Testis (tissue), 2 donors: ENCODE measurements at regions not wholly inside any gene's neighbourhood (a gene's known extent, or its start where the extent isn't known, plus 50 kb on each side); places are given as distances from the start of the nearest gene placed in this dataset.

Source experiments
- DNase-seq: peaks from one replicate; pipeline ENCODE4 v3.0.0-alpha.2; 2019
- H3K27ac ChIP-seq, 2 donors: fragments of 200-600 bp; sonication (generic); one replicate each; pipeline ENCODE4 v1.5.1; 2019
- H3K27me3 ChIP-seq: fragments of 200-600 bp; sonication (generic); one replicate; pipeline ENCODE4 v1.5.1; 2019
- H3K36me3 ChIP-seq: fragments of 200-600 bp; sonication (generic); one replicate; pipeline ENCODE4 v1.5.1; 2017; ENCODE audit warnings: low read depth; ENCODE audit errors: missing control alignments
- H3K4me1 ChIP-seq: fragments of 200-600 bp; sonication (generic); one replicate; pipeline ENCODE4 v1.5.1; 2019
- H3K4me3 ChIP-seq, 2 donors: fragments of 200-600 bp; sonication (generic); one replicate each; pipeline ENCODE4 v1.5.1; 2017 to 2019
- H3K9me3 ChIP-seq: fragments of 200-600 bp; sonication (generic); one replicate; pipeline ENCODE4 v1.5.1; 2017
- POLR2A ChIP-seq: fragments of 450-650 bp; IDR thresholded peaks from one replicate; pipeline ENCODE4 v1.6.1; 2017; ENCODE audit warnings: antibody characterized with exemption, mild to moderate bottlenecking, moderate library complexity
- WGBS, 2 donors: methylation state at CpG; one replicate each; pipeline ENCODE4 v1.1.5; 2018; 5-methylcytosine and 5-hydroxymethylcytosine counted together
- intact Hi-C: fragments of 100-400 bp; cut with DNase I; formaldehyde crosslinking; loops from one replicate; pipeline ENCODE4 v1.15.1; 2023; ENCODE audit warnings: low total_unique reads
- small RNA-seq, 2 donors: library from RNA; depleted of rRNA; stranded (forward); fragments of <200 nt; gene quantifications; one replicate each; pipeline ENCODE3, GENCODE V24; 2016
- TF ChIP-seq, protein P1 (sequence below), 3 experiments: fragments of 450-650 bp in 2 of 3; fragments of 200-600 bp in 1 of 3; sonication (generic) in 1 of 3; IDR thresholded peaks; one replicate each; pipeline ENCODE4 v1.5.1; 2016 to 2019; ENCODE audit warnings: antibody characterized with exemption in 3 of 3, mild to moderate bottlenecking in 2 of 3, moderate library complexity in 1 of 3

- no peaks in the 10 kb centered on the region for H3K9me3 ChIP-seq
- DNase-seq = peak; percentile 21
- no peak overlapping the region for H3K27ac ChIP-seq
- intact Hi-C loops = no loop called here
- TF ChIP-seq POLR2A = no peak
- TF ChIP-seq, protein P1, sequence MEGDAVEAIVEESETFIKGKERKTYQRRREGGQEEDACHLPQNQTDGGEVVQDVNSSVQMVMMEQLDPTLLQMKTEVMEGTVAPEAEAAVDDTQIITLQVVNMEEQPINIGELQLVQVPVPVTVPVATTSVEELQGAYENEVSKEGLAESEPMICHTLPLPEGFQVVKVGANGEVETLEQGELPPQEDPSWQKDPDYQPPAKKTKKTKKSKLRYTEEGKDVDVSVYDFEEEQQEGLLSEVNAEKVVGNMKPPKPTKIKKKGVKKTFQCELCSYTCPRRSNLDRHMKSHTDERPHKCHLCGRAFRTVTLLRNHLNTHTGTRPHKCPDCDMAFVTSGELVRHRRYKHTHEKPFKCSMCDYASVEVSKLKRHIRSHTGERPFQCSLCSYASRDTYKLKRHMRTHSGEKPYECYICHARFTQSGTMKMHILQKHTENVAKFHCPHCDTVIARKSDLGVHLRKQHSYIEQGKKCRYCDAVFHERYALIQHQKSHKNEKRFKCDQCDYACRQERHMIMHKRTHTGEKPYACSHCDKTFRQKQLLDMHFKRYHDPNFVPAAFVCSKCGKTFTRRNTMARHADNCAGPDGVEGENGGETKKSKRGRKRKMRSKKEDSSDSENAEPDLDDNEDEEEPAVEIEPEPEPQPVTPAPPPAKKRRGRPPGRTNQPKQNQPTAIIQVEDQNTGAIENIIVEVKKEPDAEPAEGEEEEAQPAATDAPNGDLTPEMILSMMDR (IDR thresholded peaks at IDR 0.05) = no peak
- H3K27me3 ChIP-seq = no peaks in the 10 kb centered on the region
- no peaks in the 10 kb centered on the region for H3K36me3 ChIP-seq
- no peaks in the 10 kb centered on the region for H3K4me1 ChIP-seq
- no peak overlapping the region for H3K4me3 ChIP-seq
- WGBS, 2 donors = 45 to 59% methylated on average over 4 of the region's 4 CpGs
Measured at GRCh38 chr14:63096186-63096585, 50.9 kb upstream of the KCNH5 start.

Small RNA genes lying in the stretch of these regions (small RNA-seq; reads per million reads assigned to genes)
- 0 reads per million in 2 donors for gene PARP1P2
